SHP77 treated with DMSO at 0.1 percent for 48 hours (cell line): ENCODE measurements at regions not wholly inside any gene's neighbourhood (a gene's known extent, or its start where the extent isn't known, plus 50 kb on each side); places are given as distances from the start of the nearest gene placed in this dataset.

ENCODE experiments used
- DNase-seq: peaks from one replicate; lab custom pipeline; 2025; lab: John Stamatoyannopoulos, UW

- DNase-seq: no peak
These were observed 201.2 kb upstream of the PIK3C3 start for GRCh38 chr18:41753826-41754225.

GRCh38 chr18:41752826-41753225 is 202.2 kb upstream of the PIK3C3 start:
- DNase-seq: no peak

- DNase-seq: no peak
These were observed 203.4 kb upstream of the PIK3C3 start for GRCh38 chr18:41751652-41752051.

GRCh38 chr18:41751161-41751560 is 203.9 kb upstream of the PIK3C3 start:
- no peak for DNase-seq

- DNase-seq: no peak
These were observed 207.3 kb upstream of the PIK3C3 start for GRCh38 chr18:41747723-41748242.

GRCh38 chr18:41745166-41746049 is 209.6 kb upstream of the PIK3C3 start:
- peak; percentile 83 for DNase-seq

- DNase-seq: no peak
These were observed 210.5 kb upstream of the PIK3C3 start for GRCh38 chr18:41744421-41745030.

- no peak for DNase-seq
These were observed 217.8 kb upstream of the PIK3C3 start for GRCh38 chr18:41737218-41737617.

- no peak for DNase-seq
These were observed 220.1 kb upstream of the PIK3C3 start for GRCh38 chr18:41734917-41735316.

GRCh38 chr18:41732356-41732755 is 222.7 kb upstream of the PIK3C3 start:
- DNase-seq: no peak

- DNase-seq: no peak
These were observed 223.2 kb upstream of the PIK3C3 start for GRCh38 chr18:41731884-41732283.

- DNase-seq: no peak
These were observed 230.8 kb upstream of the PIK3C3 start for GRCh38 chr18:41724195-41724594.

GRCh38 chr18:41721103-41721790 is 233.8 kb upstream of the PIK3C3 start:
- no peak for DNase-seq

GRCh38 chr18:41720226-41720625 is 234.8 kb upstream of the PIK3C3 start:
- no peak for DNase-seq

- no peak for DNase-seq
These were observed 235.2 kb upstream of the PIK3C3 start for GRCh38 chr18:41719808-41720207.

- DNase-seq: no peak
These were observed 240.2 kb upstream of the PIK3C3 start for GRCh38 chr18:41714872-41715271.

GRCh38 chr18:41713969-41714825 is 240.8 kb upstream of the PIK3C3 start:
- no peak for DNase-seq

- DNase-seq: no peak
These were observed 248.7 kb upstream of the PIK3C3 start for GRCh38 chr18:41706301-41706700.

- DNase-seq: no peak
These were observed 251.1 kb upstream of the PIK3C3 start for GRCh38 chr18:41703744-41704530.

- DNase-seq: no peak
These were observed 254.6 kb upstream of the PIK3C3 start for GRCh38 chr18:41700416-41700815.

- DNase-seq: no peak
These were observed 259.6 kb upstream of the PIK3C3 start for GRCh38 chr18:41695441-41695840.
